NT2/D1 (cell line): ENCODE measurements at regions not wholly inside any gene's neighbourhood (a gene's known extent, or its start where the extent isn't known, plus 50 kb on each side); places are given as distances from the start of the nearest gene placed in this dataset.

ENCODE experiments used
- DNase-seq: peaks from one replicate; pipeline ENCODE4 v3.0.0-alpha.2; 2011; ENCODE audit warnings: low read depth, low spot score
- H3K27me3 ChIP-seq: 2 replicates; pipeline ENCODE4 v1.6.0; 2011; ENCODE audit warnings: mild to moderate bottlenecking; ENCODE audit not compliant: insufficient read length, insufficient read depth
- H3K36me3 ChIP-seq: 2 replicates; pipeline ENCODE4 v1.6.1; 2011; ENCODE audit warnings: mild to moderate bottlenecking, low read length, mixed read lengths; ENCODE audit not compliant: insufficient read depth, insufficient read length
- H3K4me1 ChIP-seq: 2 replicates; pipeline ENCODE4 v1.5.1; 2011; ENCODE audit not compliant: insufficient read depth, insufficient read length
- H3K4me3 ChIP-seq: 2 replicates; pipeline ENCODE4 v1.5.1; 2011; ENCODE audit warnings: low read depth; ENCODE audit not compliant: insufficient read length
- H3K9ac ChIP-seq: 2 replicates; pipeline ENCODE4 v1.6.0; 2011; ENCODE audit warnings: low read depth; ENCODE audit not compliant: insufficient read length
- H3K9me3 ChIP-seq: 2 replicates; pipeline ENCODE4 v1.5.1; 2011; ENCODE audit warnings: mild to moderate bottlenecking, low read length; ENCODE audit not compliant: insufficient read depth
- SUZ12 ChIP-seq: IDR thresholded peaks from 2 replicates; pipeline ENCODE4 v1.6.1; 2011; ENCODE audit not compliant: insufficient read length, insufficient read depth; ENCODE audit errors: extremely low read depth
- YY1 ChIP-seq: IDR thresholded peaks from 2 replicates; pipeline ENCODE4 v1.6.1; 2011; ENCODE audit not compliant: insufficient read length, insufficient read depth
- ZNF274 ChIP-seq: IDR thresholded peaks from 2 replicates; pipeline ENCODE4 v1.6.1; 2011; ENCODE audit warnings: mild to moderate bottlenecking, low read depth, low read length

DNA sequence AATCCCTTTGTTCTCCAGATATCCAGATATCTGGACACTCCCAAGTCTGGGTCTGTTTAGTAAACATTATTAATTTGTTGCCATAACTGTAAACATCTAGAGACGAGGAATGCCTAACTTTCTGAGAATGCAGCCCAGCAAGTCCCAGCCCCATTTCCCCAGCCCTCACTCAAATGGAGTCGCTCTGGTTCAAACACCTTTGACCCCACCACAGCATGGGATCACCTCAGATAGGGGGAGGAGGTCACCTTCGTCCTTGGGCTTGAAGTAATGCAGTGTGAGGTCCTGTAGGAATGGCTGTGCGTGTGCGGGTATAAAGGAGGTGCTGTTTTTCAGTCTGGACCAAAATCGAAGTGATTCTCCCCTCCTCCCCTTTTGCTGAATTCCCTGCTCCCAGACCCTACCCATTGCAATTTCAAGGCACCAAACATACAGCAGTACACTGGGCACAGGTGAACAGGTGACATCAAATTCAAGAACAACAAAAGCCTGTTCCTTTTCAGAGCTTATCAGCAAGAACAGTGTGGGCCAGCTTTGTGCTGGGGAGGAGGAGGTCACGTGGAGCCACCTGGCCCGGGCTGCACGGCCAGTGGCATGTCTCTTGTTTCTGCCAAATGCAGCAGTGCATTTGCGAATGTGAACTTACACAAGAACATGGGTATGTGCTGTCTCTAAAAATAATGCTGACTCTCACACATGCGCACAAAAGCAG is 57.5 kb upstream of the TRPM1 start:
- H3K9me3 ChIP-seq = no peaks in the 10 kb centered on the region
- H3K36me3 ChIP-seq = no peaks in the 10 kb centered on the region
- no peak for DNase-seq
- no peak overlapping the region for H3K9ac ChIP-seq
- no peaks in the 10 kb centered on the region for H3K27me3 ChIP-seq
- peaks cover 15% of the 10 kb centered on the region for H3K4me1 ChIP-seq
- TF ChIP-seq SUZ12 (no peak), YY1 (no peak), ZNF274 (no peak)
- H3K4me3 ChIP-seq = no peak overlapping the region

DNA sequence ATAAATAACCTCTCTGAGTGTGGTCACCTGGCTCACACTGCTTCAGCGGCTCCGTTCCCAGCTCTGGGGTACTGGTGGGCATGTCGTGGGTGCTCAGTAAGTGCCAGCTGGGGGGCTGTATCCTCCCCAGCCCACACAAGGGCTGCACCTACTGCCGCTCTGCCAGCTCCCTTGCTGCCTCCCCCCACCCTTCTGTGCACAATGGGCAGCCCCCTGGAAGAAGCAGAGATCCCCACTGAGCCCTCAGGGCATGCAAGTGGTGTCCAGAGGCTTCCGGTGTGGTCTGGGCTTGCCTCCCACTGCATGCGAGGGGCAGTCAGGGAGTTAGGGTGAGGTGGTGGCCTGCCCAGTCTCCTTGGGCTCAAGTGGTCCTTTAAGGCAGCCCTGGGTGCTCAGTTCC is 58.3 kb upstream of the TRPM1 start:
- Histone ChIP-seq H3K9ac (no peak overlapping the region), H3K27me3 (no peaks in the 10 kb centered on the region), H3K9me3 (no peaks in the 10 kb centered on the region), H3K4me3 (no peak overlapping the region), H3K4me1 (peaks cover 15% of the 10 kb centered on the region), H3K36me3 (no peaks in the 10 kb centered on the region)
- TF ChIP-seq YY1 = no peak
- no peak for TF ChIP-seq ZNF274
- TF ChIP-seq SUZ12 = no peak
- no peak for DNase-seq

- Histone ChIP-seq H3K9me3 (no peaks in the 10 kb centered on the region), H3K36me3 (no peaks in the 10 kb centered on the region), H3K9ac (no peak overlapping the region), H3K4me1 (peaks cover 15% of the 10 kb centered on the region), H3K27me3 (no peaks in the 10 kb centered on the region), H3K4me3 (no peak overlapping the region)
- TF ChIP-seq SUZ12 (no peak), YY1 (no peak)
- DNase-seq = no peak
Measured at GRCh38 chr15:31160297-31160696, 58.8 kb upstream of the TRPM1 start.

DNA sequence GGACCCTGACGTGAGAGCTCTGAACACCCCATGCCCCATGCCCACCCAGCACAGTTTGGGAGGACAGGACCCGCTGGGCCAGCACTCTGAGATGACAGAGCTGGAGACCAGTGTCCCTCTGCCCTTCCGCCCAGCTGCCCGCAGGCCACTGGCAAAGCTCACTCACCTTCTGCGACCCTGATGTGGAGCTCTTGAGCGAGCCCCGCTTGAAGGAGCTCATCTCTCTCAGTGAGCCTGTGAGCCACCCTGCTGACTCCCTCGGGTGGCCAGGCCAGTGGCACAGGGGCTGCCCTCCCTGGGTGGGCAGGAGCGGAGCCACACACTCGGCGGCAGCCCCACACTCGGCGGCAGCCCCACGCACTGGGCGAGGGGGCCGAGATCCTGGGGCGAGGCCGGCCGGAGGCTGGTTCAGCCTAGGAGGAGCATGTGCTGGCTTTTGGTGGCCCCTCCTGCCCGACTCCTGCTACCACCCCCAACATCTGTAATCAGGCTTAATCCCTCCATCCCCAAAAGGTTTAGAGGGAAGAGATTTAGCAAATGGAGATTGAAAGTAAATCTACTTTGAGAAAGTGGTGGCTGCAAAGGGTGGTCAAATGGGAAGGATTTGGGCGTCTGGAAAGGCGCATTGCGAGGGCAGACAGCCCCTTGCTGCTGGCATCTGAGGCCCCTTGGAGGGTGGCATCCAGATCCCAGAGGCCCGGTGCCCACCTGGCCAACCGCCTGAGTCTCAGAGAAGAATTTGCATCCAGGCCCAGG is 59.4 kb upstream of the TRPM1 start:
- no peak for DNase-seq
- H3K4me3 ChIP-seq = no peak overlapping the region
- H3K4me1 ChIP-seq = peaks cover 15% of the 10 kb centered on the region
- TF ChIP-seq YY1 (no peak), SUZ12 (no peak), ZNF274 (no peak)
- no peaks in the 10 kb centered on the region for H3K9me3 ChIP-seq
- no peak overlapping the region for H3K9ac ChIP-seq
- H3K36me3 ChIP-seq = no peaks in the 10 kb centered on the region
- no peaks in the 10 kb centered on the region for H3K27me3 ChIP-seq

DNA sequence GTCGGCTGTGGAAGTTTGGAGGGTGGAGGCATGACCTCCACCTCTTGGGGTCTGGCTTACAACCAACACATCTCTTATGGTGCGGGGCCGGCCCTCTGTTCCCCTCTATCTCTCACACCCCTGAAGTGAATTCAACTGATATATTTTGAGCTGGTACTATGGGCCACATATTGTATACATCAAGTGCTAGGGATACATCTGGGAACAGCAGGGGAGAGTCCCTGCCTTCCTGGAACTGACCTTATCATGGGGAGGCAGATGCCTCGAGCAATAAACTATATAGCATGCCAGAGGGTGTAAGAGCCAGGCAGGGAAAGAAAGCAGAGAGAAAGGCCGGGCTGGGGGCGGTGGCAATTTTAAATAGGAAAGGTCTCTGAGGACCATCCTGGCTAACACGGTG is 60.4 kb upstream of the TRPM1 start:
- DNase-seq = no peak
- Histone ChIP-seq H3K9ac (no peak overlapping the region), H3K27me3 (no peaks in the 10 kb centered on the region), H3K36me3 (no peaks in the 10 kb centered on the region), H3K4me1 (peaks cover 15% of the 10 kb centered on the region), H3K4me3 (no peak overlapping the region), H3K9me3 (no peaks in the 10 kb centered on the region)
- TF ChIP-seq SUZ12 (no peak), YY1 (no peak), ZNF274 (no peak)

DNA sequence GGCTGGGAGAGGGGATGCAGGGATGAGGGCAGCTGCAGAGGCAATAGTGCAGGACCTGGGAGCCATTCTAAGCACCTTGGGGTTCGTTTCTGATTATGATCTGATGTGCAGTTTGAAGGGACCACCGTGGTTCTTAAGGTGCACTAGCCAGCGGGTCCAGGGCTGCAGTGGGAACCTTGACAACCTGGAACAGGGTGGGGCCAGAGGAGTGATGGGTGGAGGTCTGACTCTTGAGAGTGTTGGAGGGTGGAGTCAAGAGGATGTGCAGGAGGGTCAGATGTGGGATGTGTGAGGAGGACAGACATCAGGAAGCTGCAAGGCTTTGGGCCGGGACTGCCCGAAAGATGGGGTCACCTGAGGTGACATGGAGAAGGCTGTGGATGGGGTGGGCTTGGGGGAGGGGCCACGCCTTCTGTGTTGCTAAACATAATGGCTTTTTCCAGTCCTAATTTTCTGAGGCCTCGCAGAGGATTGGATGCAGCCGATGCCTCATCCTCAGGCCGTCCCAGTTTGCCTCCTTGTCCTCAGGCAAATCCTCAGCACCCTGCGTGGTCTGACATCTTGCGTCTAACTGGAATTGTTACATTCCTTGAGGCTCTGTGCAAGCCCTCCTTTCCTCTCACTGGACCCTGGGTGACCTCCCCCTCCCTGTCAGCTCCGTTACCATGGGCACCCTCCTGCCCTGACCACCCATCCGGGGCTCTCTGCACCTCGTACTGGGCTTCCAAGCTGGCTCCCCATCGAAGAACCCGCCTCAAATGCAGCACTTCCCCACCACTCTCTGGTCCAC is 61.4 kb upstream of the TRPM1 start:
- Histone ChIP-seq H3K27me3 (no peaks in the 10 kb centered on the region), H3K4me1 (peaks cover 15% of the 10 kb centered on the region), H3K9me3 (no peaks in the 10 kb centered on the region), H3K36me3 (no peaks in the 10 kb centered on the region), H3K9ac (no peak overlapping the region), H3K4me3 (no peak overlapping the region)
- TF ChIP-seq ZNF274 (no peak), SUZ12 (no peak), YY1 (no peak)
- no peak for DNase-seq
